Stimulated activated CD8-positive, alpha-beta memory T cell treated with anti-CD3 and anti-CD28 coated beads, Interleukin-15, amount 100 ng/mL, for 48 hours (primary cell): ENCODE measurements at regions not wholly inside any gene's neighbourhood (a gene's known extent, or its start where the extent isn't known, plus 50 kb on each side); places are given as distances from the start of the nearest gene placed in this dataset.
"Not testable (repeated sequence)": the region's sequence is repeated elsewhere in the genome, so short reads cannot be mapped to it uniquely, and the experiment has no call there.

Experiments used
- DNase-seq, 2 donors: peaks; one replicate each; pipeline ENCODE4 v3.0.0-alpha.2; 2020; ENCODE audit warnings: low read depth in 2 of 2

- DNase-seq: no peak
Observed at GRCh38 chr2:241982706-241983570, 113.4 kb downstream of the RTP5 start.

DNA sequence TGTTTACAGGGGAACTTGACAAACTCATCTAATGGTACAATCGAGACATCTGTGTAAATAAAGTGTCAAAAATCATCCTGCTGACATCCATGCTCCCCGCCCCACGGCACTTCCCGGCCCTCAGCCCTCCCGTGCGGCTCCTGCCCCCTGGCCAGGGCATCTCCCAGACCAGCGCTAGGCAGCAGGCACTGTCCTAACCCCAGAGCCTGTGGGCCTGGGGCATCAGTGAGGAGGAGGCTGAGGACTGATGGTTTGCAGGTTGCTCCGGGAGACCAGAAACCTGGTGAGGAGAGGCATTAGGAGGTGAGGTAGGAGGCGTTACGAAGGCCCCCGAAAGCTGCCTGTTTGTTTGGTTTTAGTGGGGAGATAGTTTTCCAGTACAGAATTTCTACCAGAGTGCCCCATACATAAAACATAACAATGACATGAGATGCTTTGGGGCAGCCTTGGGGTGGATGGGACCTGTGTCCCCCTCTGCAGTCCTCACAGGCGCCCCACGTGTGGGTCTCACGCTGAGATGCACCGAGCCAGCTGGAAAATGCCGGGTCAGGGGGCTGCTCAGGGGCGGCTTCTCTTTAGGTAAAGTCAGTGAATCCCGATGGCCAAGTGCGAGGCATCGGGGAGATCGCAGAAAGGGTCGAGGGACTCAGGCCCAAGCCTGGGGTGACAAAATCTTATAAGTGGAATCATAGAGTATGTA lies 114.2 kb downstream of the RTP5 start:
- no peak for DNase-seq

- no peak for DNase-seq
Observed at GRCh38 chr2:241984271-241984655, 114.7 kb downstream of the RTP5 start.

- DNase-seq: no peak
Observed at GRCh38 chr2:241984658-241985057, 115.1 kb downstream of the RTP5 start.

DNA sequence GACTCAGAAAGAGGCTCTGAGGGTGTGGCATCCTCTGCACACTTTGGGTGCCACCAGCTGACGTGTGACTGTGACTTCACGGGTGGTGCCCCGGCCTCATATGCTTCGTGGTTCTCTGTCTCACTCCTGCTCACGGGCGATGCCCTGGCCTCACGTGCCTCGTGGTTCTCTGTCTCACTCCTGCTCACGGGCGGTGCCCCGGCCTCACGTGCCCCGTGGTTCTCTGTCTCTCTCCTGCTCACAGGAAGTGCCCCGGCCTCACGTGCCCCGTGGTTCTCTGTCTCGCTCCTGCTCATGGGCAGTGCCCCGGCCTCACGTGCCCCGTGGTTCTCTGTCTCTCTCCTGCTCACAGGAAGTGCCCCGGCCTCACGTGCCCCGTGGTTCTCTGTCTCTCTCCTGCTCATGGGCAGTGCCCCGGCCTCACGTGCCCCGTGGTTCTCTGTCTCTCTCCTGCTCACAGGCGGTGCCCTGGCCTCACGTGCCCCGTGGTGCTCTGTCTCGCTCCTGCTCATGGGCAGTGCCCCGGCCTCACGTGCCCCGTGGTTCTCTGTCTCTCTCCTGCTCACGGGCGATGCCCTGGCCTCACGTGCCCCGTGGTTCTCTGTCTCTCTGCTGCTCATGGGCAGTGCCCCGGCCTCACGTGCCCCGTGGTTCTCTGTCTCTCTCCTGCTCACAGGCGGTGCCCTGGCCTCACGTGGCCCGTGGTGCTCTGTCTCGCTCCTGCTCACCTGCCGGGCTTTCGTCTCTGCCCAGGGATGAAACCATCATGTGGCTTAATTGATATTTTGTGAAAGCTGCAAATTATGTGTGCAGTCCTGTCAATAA lies 115.8 kb downstream of the RTP5 start:
- DNase-seq: not testable (repeated sequence)

GRCh38 chr2:241985986-241986329 lies 116.4 kb downstream of the RTP5 start:
- no peak for DNase-seq

DNA sequence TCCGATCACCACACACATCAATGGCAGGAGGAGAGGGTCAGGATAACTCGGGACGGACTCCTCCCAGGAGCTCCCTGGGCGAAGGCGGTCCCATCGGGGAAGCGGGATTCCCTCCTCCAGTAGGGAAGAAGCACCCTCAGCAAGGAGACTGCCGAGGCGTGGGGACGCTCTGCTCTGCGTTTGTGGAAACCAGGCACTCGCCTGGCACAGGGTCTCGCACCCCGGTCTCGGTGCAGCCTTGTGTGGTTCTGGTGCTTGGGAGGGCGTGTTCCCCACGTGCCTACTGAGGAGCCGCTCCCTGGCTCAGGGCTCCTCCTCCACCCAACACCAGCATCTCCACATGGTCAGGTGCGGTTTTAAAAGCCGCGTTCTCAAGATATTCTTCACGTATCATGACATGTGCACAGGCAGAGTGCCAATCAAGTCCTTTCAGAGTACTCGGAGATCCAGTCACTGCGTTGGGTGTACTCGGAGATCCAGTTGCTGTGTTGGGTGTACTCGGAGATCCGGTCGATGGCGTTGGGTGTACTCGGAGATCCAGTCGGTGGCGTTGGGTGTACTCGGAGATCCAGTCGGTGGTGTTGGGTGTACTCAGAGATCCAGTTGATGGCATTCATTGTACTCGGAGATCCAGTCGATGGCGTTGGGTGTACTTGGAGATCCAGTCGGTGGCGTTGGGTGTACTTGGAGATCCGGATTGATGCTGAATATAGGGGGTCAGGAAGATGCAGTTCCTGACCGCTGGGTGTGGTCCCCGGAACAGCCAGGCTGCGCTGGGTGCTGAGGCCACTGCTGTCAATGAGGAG lies 117.5 kb downstream of the RTP5 start:
- no peak for DNase-seq

- DNase-seq: no peak
Observed at GRCh38 chr2:241987726-241988125, 118.2 kb downstream of the RTP5 start.

DNA sequence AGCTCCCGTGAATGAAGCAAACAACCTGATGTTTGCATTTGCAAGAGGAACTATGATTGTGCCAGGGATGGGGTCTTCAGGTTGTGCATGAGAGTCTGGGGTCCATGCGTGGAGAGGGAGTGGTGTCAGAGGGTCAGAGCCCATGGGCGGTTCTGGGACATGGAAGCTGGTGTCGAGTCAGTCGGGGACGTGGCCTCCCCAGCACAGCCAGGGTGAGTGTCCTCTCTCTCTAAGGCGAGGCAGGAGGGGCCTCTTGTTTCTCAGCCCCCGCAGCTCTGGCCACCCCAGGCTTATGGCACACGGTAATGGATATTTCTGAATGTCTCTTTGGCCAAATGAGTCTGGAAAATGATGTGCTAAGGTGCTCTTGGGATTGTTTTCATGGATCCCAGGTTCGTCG lies 118.6 kb downstream of the RTP5 start:
- DNase-seq: no peak

- no peak for DNase-seq
Observed at GRCh38 chr2:241989074-241989473, 119.5 kb downstream of the RTP5 start.

DNA sequence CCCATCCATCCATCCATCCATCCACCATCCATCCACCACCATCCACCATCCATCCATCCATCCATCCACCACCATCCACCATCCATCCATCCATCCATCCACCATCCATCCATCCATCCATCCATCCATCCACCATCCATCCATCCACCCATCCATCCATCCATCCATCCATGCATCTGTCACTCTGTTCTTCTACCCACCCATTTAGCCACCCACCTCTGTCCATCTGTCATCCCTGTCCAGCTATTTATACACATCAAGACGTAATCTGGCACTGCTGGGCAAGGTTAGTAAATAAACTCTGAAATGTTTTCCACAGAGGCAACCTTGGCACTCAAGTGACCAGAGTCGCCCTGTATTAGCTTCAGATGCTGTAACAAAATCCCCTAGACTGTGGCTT lies 120.9 kb downstream of the RTP5 start:
- no peak for DNase-seq

- no peak for DNase-seq
Observed at GRCh38 chr2:241991299-241991698, 121.8 kb downstream of the RTP5 start.

DNA sequence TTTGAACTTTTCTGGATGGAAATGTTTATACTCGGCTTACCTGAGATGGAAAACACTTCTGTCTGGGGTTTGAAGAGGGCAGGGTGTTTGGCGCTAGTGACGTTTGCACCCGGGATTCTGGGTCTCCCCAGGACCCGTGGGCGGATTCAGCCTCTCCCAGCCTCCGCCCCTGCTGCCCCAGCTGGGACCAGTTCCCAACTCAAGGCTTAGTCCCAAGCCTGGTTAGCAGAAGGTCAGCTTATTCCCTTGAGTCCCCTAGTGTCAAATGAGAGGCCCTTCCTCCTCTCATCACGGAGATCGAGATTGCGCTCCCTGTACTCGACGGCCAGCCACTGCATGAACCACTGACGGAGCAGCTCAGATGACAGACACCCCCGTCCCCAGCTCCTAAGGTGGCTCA lies 123.2 kb downstream of the RTP5 start:
- no peak for DNase-seq

DNA sequence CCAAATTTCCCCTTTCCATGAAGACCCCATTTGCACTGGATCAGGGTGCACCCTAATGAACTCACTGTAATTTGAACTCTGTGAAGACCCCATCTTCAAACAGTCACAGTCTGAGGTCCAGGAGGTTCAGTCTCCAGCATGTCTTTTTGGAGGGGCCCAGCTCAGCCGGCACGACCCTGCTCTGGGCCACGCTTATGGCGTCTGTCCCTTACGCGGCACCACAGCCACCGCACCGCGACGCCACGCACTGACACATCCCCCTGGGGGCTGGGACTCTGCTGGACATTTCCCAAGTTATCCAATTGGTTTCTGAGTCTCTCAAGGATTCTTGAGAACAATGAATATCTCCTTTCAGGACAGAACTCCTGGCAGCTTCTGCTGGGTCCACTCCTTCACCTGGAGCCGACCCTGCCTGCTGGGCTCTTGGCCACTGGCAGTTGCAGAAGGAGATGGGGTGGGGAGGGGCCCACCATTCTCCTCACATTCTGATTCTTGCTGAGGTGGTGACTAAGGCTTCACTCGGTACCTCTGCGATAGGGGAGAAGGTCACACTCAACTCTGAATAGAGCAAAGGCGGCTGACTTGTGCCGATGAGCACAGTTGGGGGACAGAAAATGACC lies 124.0 kb downstream of the RTP5 start:
- no peak for DNase-seq

DNA sequence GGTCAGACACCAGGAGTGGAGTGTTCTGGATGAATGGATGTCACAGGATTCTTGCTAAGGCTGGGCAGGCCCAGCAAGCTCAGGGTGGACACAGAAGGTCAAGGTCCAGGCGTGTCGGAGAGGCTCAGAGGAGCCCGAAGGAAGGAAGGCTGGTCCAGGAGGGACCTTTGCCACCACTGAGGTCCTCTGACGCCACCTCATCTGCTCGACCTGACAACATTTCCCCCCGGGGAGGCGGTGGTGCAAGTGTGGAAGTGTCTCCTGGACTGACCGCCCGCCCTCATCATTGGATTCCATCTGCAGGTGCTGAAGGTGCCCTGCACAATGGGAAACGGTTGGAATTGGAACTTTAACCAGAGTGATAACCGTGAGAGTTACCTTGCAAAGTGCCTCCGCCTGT lies 124.6 kb downstream of the RTP5 start:
- DNase-seq: no peak

DNA sequence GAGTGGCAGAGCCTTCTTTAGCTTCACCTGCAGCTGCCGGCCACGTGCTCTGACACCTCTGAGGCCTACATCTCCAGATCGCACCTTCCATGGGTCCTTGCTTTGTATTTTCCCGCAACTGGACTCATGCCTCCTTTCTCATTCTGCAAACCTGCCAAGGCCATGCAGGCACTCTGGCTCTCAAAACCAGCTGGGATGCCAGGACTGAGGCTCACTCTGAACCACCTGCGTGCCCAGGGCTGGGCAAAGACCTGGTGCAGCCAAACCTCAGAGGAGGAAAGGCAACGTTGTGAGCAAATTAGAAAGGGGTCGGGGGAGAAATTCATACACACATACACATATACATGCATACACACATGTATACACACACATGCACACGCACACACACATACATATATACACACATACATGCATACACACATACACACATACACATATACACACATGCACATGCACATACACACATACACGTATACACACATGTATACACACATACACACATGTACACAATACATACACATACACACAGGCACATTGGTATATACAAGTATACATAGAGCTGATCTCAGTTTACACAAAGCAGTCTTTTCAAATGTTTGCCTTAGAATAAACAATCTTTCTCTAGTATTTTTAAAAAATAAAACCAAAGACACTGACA lies 125.2 kb downstream of the RTP5 start:
- no peak for DNase-seq

- no peak for DNase-seq
Observed at GRCh38 chr2:241996100-241996499, 126.6 kb downstream of the RTP5 start.

GRCh38 chr2:241997017-241997416 lies 127.5 kb downstream of the RTP5 start:
- DNase-seq: no peak

DNA sequence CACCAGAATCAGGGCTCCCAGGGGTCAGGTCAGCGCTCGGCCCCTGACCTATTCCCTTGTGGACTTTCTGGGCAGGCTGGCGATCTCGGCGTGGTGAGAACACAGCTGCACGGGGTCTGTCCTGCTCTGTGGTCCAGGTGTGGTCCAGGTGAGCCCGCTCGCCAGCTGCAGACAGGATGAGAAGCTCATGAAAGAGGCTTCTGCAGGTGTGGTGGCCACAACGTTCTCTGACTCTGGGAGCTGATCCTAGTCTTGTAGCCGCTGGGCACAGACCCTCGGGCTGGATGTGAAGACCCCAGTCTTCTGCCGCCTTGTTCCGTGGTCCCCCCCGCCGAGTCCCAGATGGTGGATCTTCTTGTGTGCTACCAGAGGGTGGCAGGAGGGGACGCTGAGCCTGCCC lies 129.7 kb downstream of the RTP5 start:
- no peak for DNase-seq

DNA sequence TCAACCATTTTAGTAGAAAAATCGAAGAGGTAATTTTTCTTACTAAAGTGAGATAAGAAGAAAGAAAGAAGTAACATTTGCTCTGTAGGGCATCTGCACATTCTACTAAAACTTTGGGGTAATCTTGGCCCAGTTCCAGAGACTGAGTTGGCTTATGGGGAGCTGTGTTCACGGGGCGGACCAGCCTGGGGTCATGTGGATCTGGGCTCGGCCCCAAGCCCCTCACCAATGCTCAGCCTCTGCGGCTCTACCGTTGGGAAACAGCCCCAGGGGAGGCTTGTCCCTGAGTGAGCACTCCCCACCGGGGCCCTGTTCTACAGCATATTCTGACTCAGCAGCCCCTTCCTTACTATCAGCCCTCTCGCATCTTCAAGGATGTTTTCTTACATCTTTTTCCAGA lies 132.3 kb downstream of the RTP5 start:
- DNase-seq: no peak

- no peak for DNase-seq
Observed at GRCh38 chr2:242002944-242003343, 133.4 kb downstream of the RTP5 start.
